Neuronal stem cell (in vitro differentiated cells): ENCODE measurements at regions not wholly inside any gene's neighbourhood (a gene's known extent, or its start where the extent isn't known, plus 50 kb on each side); places are given as distances from the start of the nearest gene placed in this dataset.

ENCODE experiments used
- DNase-seq: peaks from one replicate; pipeline ENCODE4 v3.0.0-alpha.2; 2013; ENCODE audit warnings: low spot score
- H2AFZ ChIP-seq: one replicate; pipeline ENCODE4 v1.6.1; 2013; ENCODE audit warnings: mild to moderate bottlenecking, low read length, inconsistent platforms
- H2AK5ac ChIP-seq: 2 replicates; pipeline ENCODE4 v1.6.1; 2013; ENCODE audit warnings: low read depth, mild to moderate bottlenecking, inconsistent platforms, low read length, moderate library complexity, mixed read lengths
- H2BK120ac ChIP-seq: 2 replicates; pipeline ENCODE4 v1.6.1; 2013; ENCODE audit warnings: low read depth, mild to moderate bottlenecking, inconsistent platforms, low read length, moderate library complexity, mixed read lengths
- H2BK12ac ChIP-seq: one replicate; pipeline ENCODE4 v1.6.1; 2013; ENCODE audit warnings: low read length, inconsistent platforms
- H2BK15ac ChIP-seq: 2 replicates; pipeline ENCODE4 v1.6.1; 2013; ENCODE audit warnings: mild to moderate bottlenecking, low read length, inconsistent platforms, mixed read lengths
- H2BK5ac ChIP-seq: one replicate; pipeline ENCODE4 v1.6.1; 2013; ENCODE audit warnings: inconsistent platforms, mild to moderate bottlenecking, low read length, moderate library complexity
- H3K14ac ChIP-seq: one replicate; pipeline ENCODE4 v1.6.1; 2013; ENCODE audit warnings: low read length, inconsistent platforms
- H3K18ac ChIP-seq: 2 replicates; pipeline ENCODE4 v1.6.1; 2013; ENCODE audit warnings: low read length, inconsistent platforms
- H3K23ac ChIP-seq: 2 replicates; pipeline ENCODE4 v1.6.1; 2013; ENCODE audit warnings: low read depth, mild to moderate bottlenecking, mixed read lengths, low read length, inconsistent platforms; ENCODE audit not compliant: poor library complexity
- H3K27ac ChIP-seq: replicated peaks from 3 replicates; pipeline ENCODE4 v1.5.1; 2013; ENCODE audit warnings: low read length, inconsistent platforms
- H3K27me3 ChIP-seq, 3 experiments: 2 replicates each; pipeline ENCODE4 v1.6.1; 2013; ENCODE audit warnings: low read length in 3 of 3, mild to moderate bottlenecking in 2 of 3, inconsistent platforms in 1 of 3, low read depth in 1 of 3, mixed read lengths in 1 of 3, moderate library complexity in 1 of 3; ENCODE audit not compliant: control insufficient read depth in 3 of 3, insufficient read depth in 3 of 3
- H3K36me3 ChIP-seq, 2 donors: replicated peaks in 1 of 2; 2 replicates each; pipeline ENCODE4 v1.6.1; 2013; ENCODE audit warnings: low read length in 2 of 2; ENCODE audit not compliant: control insufficient read depth in 2 of 2, insufficient read depth in 2 of 2
- H3K4ac ChIP-seq: 2 replicates; pipeline ENCODE4 v1.6.1; 2013; ENCODE audit warnings: inconsistent platforms, mild to moderate bottlenecking, low read length, moderate library complexity
- H3K4me1 ChIP-seq, 2 donors: 1 replicate in 1 of 2; 2 replicates in 1 of 2; pipeline ENCODE4 v1.6.1; 2013; ENCODE audit warnings: low read length in 2 of 2, low read depth in 1 of 2; ENCODE audit not compliant: control insufficient read depth in 2 of 2, insufficient read depth in 1 of 2
- H3K4me2 ChIP-seq: one replicate; pipeline ENCODE4 v1.6.1; 2013; ENCODE audit warnings: mild to moderate bottlenecking, low read length, inconsistent platforms; ENCODE audit not compliant: insufficient read depth, poor library complexity, severe bottlenecking
- H3K4me3 ChIP-seq, 2 donors: 2 replicates each; pipeline ENCODE4 v1.5.1; 2013; ENCODE audit warnings: low read length in 2 of 2, mild to moderate bottlenecking in 2 of 2, inconsistent platforms in 1 of 2, moderate library complexity in 1 of 2
- H3K79me1 ChIP-seq: one replicate; pipeline ENCODE4 v1.6.1; 2013; ENCODE audit warnings: low read depth, mild to moderate bottlenecking, inconsistent platforms, low read length, moderate library complexity
- H3K9ac ChIP-seq: one replicate; pipeline ENCODE4 v1.6.1; 2013; ENCODE audit warnings: mild to moderate bottlenecking, low read depth, low read length, inconsistent platforms; ENCODE audit not compliant: poor library complexity
- H3K9me3 ChIP-seq, 2 donors: replicated peaks in 1 of 2; 2 replicates each; pipeline versions ENCODE3 to v1.6.1; 2013; ENCODE audit warnings: low read length in 2 of 2, mild to moderate bottlenecking in 2 of 2, inconsistent platforms in 1 of 2, low read depth in 1 of 2, mixed read lengths in 1 of 2, moderate library complexity in 1 of 2; ENCODE audit not compliant: control insufficient read depth in 2 of 2, insufficient read depth in 1 of 2
- H4K8ac ChIP-seq: one replicate; pipeline ENCODE4 v1.6.1; 2013; ENCODE audit warnings: low read depth, mild to moderate bottlenecking, inconsistent platforms, low read length, moderate library complexity
- H4K91ac ChIP-seq: one replicate; pipeline ENCODE4 v1.6.1; 2013; ENCODE audit warnings: low read length, low read depth, mild to moderate bottlenecking, inconsistent platforms; ENCODE audit not compliant: poor library complexity
- WGBS, 2 donors: extraction: QIAGEN DNeasy Blood & Tissue Kit; methylation state at CpG; one replicate each; pipeline ENCODE4 v1.1.7; 2013; ENCODE audit warnings: missing lambda C conversion rate in 2 of 2, mixed read lengths in 1 of 2; ENCODE audit not compliant: insufficient read length in 2 of 2, insufficient replicate concordance in 1 of 2; ENCODE audit errors: extremely low coverage in 2 of 2; 5-methylcytosine and 5-hydroxymethylcytosine counted together

DNA sequence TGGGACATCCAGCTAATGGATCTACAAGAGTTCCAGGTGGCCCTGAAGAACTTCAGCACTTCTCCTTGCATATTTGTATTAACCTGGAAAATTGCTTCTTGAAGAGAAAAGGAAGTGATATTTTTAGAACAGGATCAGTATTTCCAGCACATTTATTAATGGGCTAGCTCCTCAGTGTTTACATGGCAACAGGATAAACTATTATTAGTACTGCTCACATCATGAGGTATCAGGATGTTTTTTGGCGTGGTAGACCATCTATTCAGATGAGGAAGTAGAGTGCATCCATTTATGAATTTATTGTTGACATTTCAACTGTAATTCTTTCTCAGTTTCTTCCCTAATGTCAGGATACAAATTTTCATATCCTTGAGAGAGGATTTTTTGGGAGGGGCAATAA is 144.4 kb downstream of the KCNRG start:
- H3K18ac ChIP-seq = no peak overlapping the region
- no peaks in the 10 kb centered on the region for H3K9me3 ChIP-seq
- no peak overlapping the region for H3K4me3 ChIP-seq
- no peak overlapping the region for H2AK5ac ChIP-seq
- no peak overlapping the region for H2BK15ac ChIP-seq
- peaks cover 0 to 29% of the 10 kb centered on the region in 2 donors for H3K4me1 ChIP-seq
- H3K27me3 ChIP-seq = no peaks in the 10 kb centered on the region
- H2AFZ ChIP-seq = no peak overlapping the region
- no peak overlapping the region for H2BK5ac ChIP-seq
- H3K9ac ChIP-seq = no peak overlapping the region
- no peak overlapping the region for H3K14ac ChIP-seq
- no peak overlapping the region for H2BK12ac ChIP-seq
- no peak overlapping the region for H4K8ac ChIP-seq
- no peak overlapping the region for H2BK120ac ChIP-seq
- no peak for DNase-seq
- H4K91ac ChIP-seq = no peak overlapping the region
- no peaks in the 10 kb centered on the region for H3K79me1 ChIP-seq
- no peak overlapping the region for H3K23ac ChIP-seq
- no CpG with 5 or more reads among the region's 1 CpG for WGBS, 2 donors
- no peaks in the 10 kb centered on the region for H3K36me3 ChIP-seq
- H3K4me2 ChIP-seq = no peak overlapping the region
- H3K27ac ChIP-seq = no peak overlapping the region
- no peak overlapping the region for H3K4ac ChIP-seq

GRCh38 chr13:50161052-50161451 is 145.8 kb downstream of the KCNRG start:
- H3K36me3 ChIP-seq = no peaks in the 10 kb centered on the region
- H3K27me3 ChIP-seq = no peaks in the 10 kb centered on the region
- H3K4ac ChIP-seq = no peak overlapping the region
- no peak overlapping the region for H4K8ac ChIP-seq
- H2BK5ac ChIP-seq = no peak overlapping the region
- no peak overlapping the region for H3K9ac ChIP-seq
- WGBS, 2 donors = no CpG with 5 or more reads among the region's 2 CpGs
- no peaks in the 10 kb centered on the region for H3K79me1 ChIP-seq
- H3K4me3 ChIP-seq = no peak overlapping the region
- no peak overlapping the region for H2AFZ ChIP-seq
- no peak overlapping the region for H2BK15ac ChIP-seq
- H3K27ac ChIP-seq = no peak overlapping the region
- H2AK5ac ChIP-seq = no peak overlapping the region
- no peak overlapping the region for H2BK12ac ChIP-seq
- no peak overlapping the region for H3K14ac ChIP-seq
- H3K9me3 ChIP-seq = no peaks in the 10 kb centered on the region
- H3K18ac ChIP-seq = no peak overlapping the region
- no peak overlapping the region for H3K23ac ChIP-seq
- H3K4me2 ChIP-seq = no peak overlapping the region
- H4K91ac ChIP-seq = no peak overlapping the region
- no peak for DNase-seq
- H2BK120ac ChIP-seq = no peak overlapping the region
- peaks cover 0 to 21% of the 10 kb centered on the region in 2 donors for H3K4me1 ChIP-seq

DNA sequence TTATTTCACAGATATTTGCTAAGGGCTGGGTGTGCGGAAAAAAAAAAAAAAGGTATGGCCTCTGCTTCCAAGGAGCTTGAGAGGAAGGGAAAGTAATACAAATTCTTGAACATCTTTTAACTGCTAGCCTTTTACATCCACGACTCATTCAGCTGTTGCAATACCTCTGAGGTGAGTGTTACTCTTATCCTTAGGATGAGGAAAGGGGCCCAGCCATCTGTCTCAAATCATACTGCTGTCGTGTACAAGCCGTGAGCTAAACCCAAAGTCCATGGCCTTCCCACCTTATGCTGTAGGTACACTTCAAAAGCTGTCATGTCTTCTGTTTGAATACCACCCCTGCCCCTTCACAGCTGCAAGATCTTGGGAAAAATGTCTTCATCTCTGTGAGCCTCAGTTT is 146.8 kb downstream of the KCNRG start:
- Histone ChIP-seq H2AFZ (no peak overlapping the region), H3K4me3 (no peak overlapping the region), H2BK12ac (no peak overlapping the region), H2BK120ac (no peak overlapping the region), H2BK5ac (no peak overlapping the region), H3K27me3 (no peaks in the 10 kb centered on the region), H3K27ac (no peak overlapping the region), H3K36me3 (no peaks in the 10 kb centered on the region), H2BK15ac (no peak overlapping the region), H3K23ac (no peak overlapping the region), H4K8ac (no peak overlapping the region), H3K14ac (no peak overlapping the region), H3K9ac (no peak overlapping the region), H4K91ac (no peak overlapping the region), H3K18ac (no peak overlapping the region), H3K4me1 (peaks cover 0 to 14% of the 10 kb centered on the region in 2 donors), H3K4me2 (no peak overlapping the region), H3K4ac (no peak overlapping the region), H2AK5ac (no peak overlapping the region), H3K79me1 (no peaks in the 10 kb centered on the region), H3K9me3 (no peaks in the 10 kb centered on the region)
- no peak for DNase-seq
- WGBS, 2 donors = no CpG with 5 or more reads among the region's 4 CpGs

DNA sequence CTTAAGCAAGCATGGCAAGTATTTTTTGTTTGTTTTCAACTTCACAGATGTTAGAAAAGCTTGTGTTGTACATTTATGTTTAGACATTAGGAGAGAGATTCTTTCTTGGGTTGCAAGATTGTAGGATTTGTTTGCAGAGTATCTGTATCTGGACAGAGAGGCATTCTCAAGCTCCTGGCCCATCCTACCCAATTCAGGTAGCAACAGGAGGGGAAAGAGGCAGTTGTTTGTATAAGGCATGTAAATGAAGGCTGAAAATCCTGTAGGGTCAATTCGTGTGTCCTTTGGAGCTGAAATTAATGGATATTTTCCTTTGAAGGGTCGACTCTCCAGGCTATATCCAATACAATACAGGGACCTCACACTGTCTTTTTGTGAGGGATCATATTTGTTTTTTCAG is 147.3 kb downstream of the KCNRG start:
- DNase-seq = no peak

More for the DNA sequence above, 147.3 kb downstream of the KCNRG start:
- no peak overlapping the region for H3K14ac ChIP-seq
- no peaks in the 10 kb centered on the region for H3K9me3 ChIP-seq
- no peak overlapping the region for H2BK5ac ChIP-seq
- H3K79me1 ChIP-seq = no peaks in the 10 kb centered on the region
- H2AFZ ChIP-seq = no peak overlapping the region
- no peak overlapping the region for H4K91ac ChIP-seq
- no peak overlapping the region for H3K18ac ChIP-seq
- H3K9ac ChIP-seq = no peak overlapping the region
- no peak overlapping the region for H2BK15ac ChIP-seq
- no peaks in the 10 kb centered on the region for H3K36me3 ChIP-seq
- no CpG with 5 or more reads among the region's 2 CpGs for WGBS, 2 donors
- no peak overlapping the region for H2AK5ac ChIP-seq
- H3K23ac ChIP-seq = no peak overlapping the region
- no peak overlapping the region for H3K4ac ChIP-seq
- H3K27me3 ChIP-seq = no peaks in the 10 kb centered on the region
- H3K27ac ChIP-seq = no peak overlapping the region
- H2BK120ac ChIP-seq = no peak overlapping the region
- H3K4me3 ChIP-seq = no peak overlapping the region
- no peak overlapping the region for H3K4me2 ChIP-seq
- no peak overlapping the region for H4K8ac ChIP-seq
- H3K4me1 ChIP-seq = peaks cover 0 to 10% of the 10 kb centered on the region in 2 donors
- no peak overlapping the region for H2BK12ac ChIP-seq
